ENCODE measurements at regions not wholly inside any gene's neighbourhood (a gene's known extent, or its start where the extent isn't known, plus 50 kb on each side); places are given as distances from the start of the nearest gene placed in this dataset.

DNA sequence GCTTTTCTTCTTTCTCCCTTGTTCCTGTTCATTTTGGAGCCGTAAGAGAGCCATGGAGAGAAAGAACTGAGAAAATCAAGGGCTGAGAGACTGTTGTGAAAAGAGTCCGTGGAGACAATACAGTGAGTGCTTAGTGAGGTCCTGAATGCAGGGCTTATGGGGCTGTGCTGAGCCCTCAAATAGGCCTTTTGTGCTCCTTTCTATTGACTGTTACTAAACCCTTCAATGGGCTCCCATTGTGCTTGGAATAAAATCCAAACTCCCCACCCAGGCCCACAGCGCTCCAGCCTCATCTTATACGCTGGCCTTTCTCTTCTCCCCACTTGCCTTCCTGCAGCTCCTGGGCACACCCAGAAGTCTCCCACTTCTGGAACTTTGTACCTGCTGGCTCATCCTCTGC is 243.1 kb upstream of the HABP2 start:
- TF ChIP-seq POLR2A (IDR thresholded peaks at IDR 0.05; ENCODE audit: low read depth, low read length) = no peak
- DNase-seq (ENCODE audit: insufficient read length, low spot score) (no peak), FAIRE-seq (no peak)

GRCh38 chr10:113310347-113310746 is 242.5 kb upstream of the HABP2 start:
- DNase-seq (ENCODE audit: insufficient read length, low spot score) (no peak), FAIRE-seq (no peak)
- TF ChIP-seq POLR2A (IDR thresholded peaks at IDR 0.05; ENCODE audit: low read depth, low read length) = no peak

- no peak for FAIRE-seq
- no peak for TF ChIP-seq POLR2A (IDR thresholded peaks at IDR 0.05; ENCODE audit: low read depth, low read length)
- DNase-seq (ENCODE audit: insufficient read length, low spot score) = no peak
Observed at GRCh38 chr10:113313048-113313602, 239.7 kb upstream of the HABP2 start.

GRCh38 chr10:113313722-113314121 is 239.1 kb upstream of the HABP2 start:
- TF ChIP-seq POLR2A (IDR thresholded peaks at IDR 0.05; ENCODE audit: low read depth, low read length) = no peak
- no peak for FAIRE-seq
- no peak for DNase-seq (ENCODE audit: insufficient read length, low spot score)

GRCh38 chr10:113316506-113316905 is 236.3 kb upstream of the HABP2 start:
- TF ChIP-seq POLR2A (IDR thresholded peaks at IDR 0.05; ENCODE audit: low read depth, low read length) = no peak
- FAIRE-seq = no peak

GRCh38 chr10:113317489-113317888 is 235.4 kb upstream of the HABP2 start:
- no peak for FAIRE-seq

More at GRCh38 chr10:113316506-113316905, 236.3 kb upstream of the HABP2 start:
- DNase-seq (ENCODE audit: insufficient read length, low spot score) = no peak

GRCh38 chr10:113319479-113319878 is 233.4 kb upstream of the HABP2 start:
- DNase-seq (ENCODE audit: insufficient read length, low spot score) (no peak), FAIRE-seq (no peak)
- no peak for TF ChIP-seq POLR2A (IDR thresholded peaks at IDR 0.05; ENCODE audit: low read depth, low read length)

More at GRCh38 chr10:113317489-113317888, 235.4 kb upstream of the HABP2 start:
- no peak for TF ChIP-seq POLR2A (IDR thresholded peaks at IDR 0.05; ENCODE audit: low read depth, low read length)
- DNase-seq (ENCODE audit: insufficient read length, low spot score) = no peak

DNA sequence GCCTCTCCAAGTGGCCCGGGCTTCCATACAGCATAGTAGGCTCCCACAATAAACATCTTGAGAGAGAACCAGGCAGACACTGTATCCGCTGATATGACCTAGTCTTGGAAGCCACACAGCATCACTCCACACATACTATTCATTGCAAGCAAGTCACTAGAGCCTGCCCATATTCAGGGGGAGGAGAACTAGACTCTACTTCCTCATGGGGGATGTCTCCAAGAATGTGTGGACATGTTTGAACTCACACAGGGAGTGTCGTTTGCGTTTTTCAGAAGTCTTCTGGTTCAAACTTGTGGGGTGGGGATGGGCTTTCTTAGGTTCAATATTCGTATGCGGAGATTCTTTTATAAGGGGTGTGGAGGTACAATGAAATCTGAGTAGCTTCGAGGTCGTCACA is 232.6 kb upstream of the HABP2 start:
- DNase-seq (ENCODE audit: insufficient read length, low spot score) = no peak
- TF ChIP-seq POLR2A (IDR thresholded peaks at IDR 0.05; ENCODE audit: low read depth, low read length) = no peak
- no peak for FAIRE-seq

DNA sequence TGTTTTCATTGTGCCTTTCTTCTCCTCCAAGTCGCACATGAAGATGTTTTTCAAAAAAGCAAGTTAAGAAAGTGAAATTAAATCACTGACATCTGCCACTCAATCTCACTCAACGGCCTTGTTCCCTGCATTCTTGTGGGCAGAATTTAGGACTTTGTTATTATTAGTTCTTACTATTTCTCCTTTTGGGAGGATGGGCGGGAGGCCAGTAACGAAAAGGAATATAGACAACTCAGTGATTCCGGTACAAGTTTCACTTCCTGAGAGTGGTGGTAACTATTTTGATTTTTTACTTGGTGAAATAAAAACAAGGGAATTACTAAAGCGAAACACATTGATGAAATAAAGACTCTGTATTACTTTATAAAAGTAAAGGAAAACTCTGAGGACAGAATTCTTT is 231.9 kb upstream of the HABP2 start:
- no peak for TF ChIP-seq POLR2A (IDR thresholded peaks at IDR 0.05; ENCODE audit: low read depth, low read length)
- FAIRE-seq (no peak), DNase-seq (ENCODE audit: insufficient read length, low spot score) (no peak)

DNA sequence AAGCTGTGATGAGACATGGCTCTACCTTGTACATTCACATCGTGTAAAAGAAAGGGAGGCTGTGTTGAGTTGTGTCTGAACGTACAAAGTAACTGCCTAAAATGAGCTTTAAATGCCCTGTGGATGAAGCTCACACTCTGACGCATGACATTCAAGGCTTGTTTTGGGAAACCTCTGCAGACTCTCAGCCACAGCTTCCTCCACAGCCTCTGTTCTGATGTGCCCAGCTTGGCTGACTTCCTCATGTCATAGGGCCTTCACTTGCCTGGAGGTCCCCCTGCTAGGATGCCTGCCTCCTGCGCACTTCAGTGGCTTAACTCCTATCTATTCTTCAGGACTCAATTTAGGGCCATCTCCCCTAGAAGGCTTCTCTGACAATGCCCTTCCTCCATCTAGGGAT is 230.0 kb upstream of the HABP2 start:
- no peak for DNase-seq (ENCODE audit: insufficient read length, low spot score)
- TF ChIP-seq POLR2A (IDR thresholded peaks at IDR 0.05; ENCODE audit: low read depth, low read length) = no peak

GRCh38 chr10:113323985-113324384 is 228.9 kb upstream of the HABP2 start:
- no peak for TF ChIP-seq POLR2A (IDR thresholded peaks at IDR 0.05; ENCODE audit: low read depth, low read length)
- FAIRE-seq = no peak
- DNase-seq (ENCODE audit: insufficient read length, low spot score) = no peak

More for the DNA sequence above, 230.0 kb upstream of the HABP2 start:
- FAIRE-seq = no peak

- no peak for TF ChIP-seq POLR2A (IDR thresholded peaks at IDR 0.05; ENCODE audit: low read depth, low read length)
- peak; percentile 79 for DNase-seq (ENCODE audit: insufficient read length, low spot score)
- no peak for FAIRE-seq
Observed at GRCh38 chr10:113326160-113327111, 226.4 kb upstream of the HABP2 start.

DNA sequence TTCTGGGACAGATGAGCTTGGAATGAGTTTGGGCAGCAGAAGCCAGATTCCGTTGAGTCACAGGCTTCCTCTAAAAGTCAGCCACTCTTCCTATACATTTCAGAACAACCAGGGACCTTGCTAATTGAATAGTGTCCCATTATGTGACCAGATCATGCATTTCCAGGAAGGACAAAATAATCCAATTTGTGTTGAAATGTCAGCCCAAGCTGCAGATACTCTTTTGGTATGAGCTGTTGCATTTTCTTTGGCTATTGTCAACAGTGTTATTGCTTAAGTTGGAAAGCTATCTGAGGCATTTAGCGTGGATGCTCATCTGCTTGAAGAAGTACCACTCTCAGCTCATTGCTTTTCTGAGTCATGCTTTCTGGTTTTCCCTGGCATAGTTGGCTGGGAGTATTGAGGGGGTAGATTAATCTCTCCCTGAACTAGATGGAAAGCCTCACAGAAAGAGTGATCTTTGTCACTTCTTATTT is 223.7 kb upstream of the HABP2 start:
- no peak for TF ChIP-seq POLR2A (IDR thresholded peaks at IDR 0.05; ENCODE audit: low read depth, low read length)
- FAIRE-seq = no peak
- no peak for DNase-seq (ENCODE audit: insufficient read length, low spot score)

- DNase-seq (ENCODE audit: insufficient read length, low spot score) (no peak), FAIRE-seq (no peak)
- no peak for TF ChIP-seq POLR2A (IDR thresholded peaks at IDR 0.05; ENCODE audit: low read depth, low read length)
Observed at GRCh38 chr10:113331961-113332360, 220.9 kb upstream of the HABP2 start.

DNA sequence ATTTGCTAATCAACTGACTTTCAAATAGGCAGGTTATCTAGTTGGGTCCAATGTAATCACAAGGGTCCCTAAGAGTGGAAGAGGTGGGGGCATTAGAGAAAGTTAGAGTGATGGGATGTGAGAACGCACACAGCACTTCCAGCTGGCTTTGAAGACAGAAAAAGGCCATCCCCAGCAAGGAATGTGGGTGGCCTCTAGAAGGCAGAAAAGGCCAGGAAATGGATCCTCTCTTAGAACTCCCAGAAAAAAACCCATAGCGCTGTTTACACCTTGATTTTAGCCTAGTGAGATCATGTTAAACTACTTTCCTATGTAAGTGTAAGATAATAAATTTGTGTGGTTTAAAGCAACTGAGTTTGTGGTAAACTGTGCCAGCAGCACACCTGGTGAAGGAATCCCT is 219.5 kb upstream of the HABP2 start:
- no peak for FAIRE-seq
- TF ChIP-seq POLR2A (IDR thresholded peaks at IDR 0.05; ENCODE audit: low read depth, low read length) = no peak
- no peak for DNase-seq (ENCODE audit: insufficient read length, low spot score)

Data from H54 (cell line).